Heart right ventricle (tissue), 16 donors: ENCODE measurements at regions not wholly inside any gene's neighbourhood (a gene's known extent, or its start where the extent isn't known, plus 50 kb on each side); places are given as distances from the start of the nearest gene placed in this dataset.

Source experiments
- ATAC-seq, 8 donors: fragments of 200-7000 bp; cut with Tn5 transposase; one replicate each; pipeline ENCODE4 v1.9.1; 2020; ENCODE audit warnings: mild to moderate bottlenecking in 8 of 8, moderate library complexity in 8 of 8, moderate number of reproducible peaks in 1 of 8
- DNase-seq, 2 donors: peaks; one replicate each; pipeline ENCODE4 v3.0.0-alpha.2; 2020
- H3K27ac ChIP-seq, 10 donors: fragments of 200-600 bp; sonication (generic) in 2 of 10; one replicate each; pipeline versions ENCODE4 v1.5.0 to v1.8.0; 2020 to 2022; ENCODE audit warnings: mild to moderate bottlenecking in 3 of 10
- H3K27me3 ChIP-seq, 7 donors: fragments of 200-600 bp; one replicate each; pipeline ENCODE4 v1.8.0; 2021 to 2022; ENCODE audit warnings: mild to moderate bottlenecking in 2 of 7
- H3K36me3 ChIP-seq, 9 donors: fragments of 200-600 bp; sonication (generic) in 1 of 9; one replicate each; pipeline versions ENCODE4 v1.5.0 to v1.8.0; 2020 to 2022; ENCODE audit warnings: mild to moderate bottlenecking in 2 of 9
- H3K4me1 ChIP-seq, 9 donors: fragments of 200-600 bp; sonication (generic) in 1 of 9; one replicate each; pipeline versions ENCODE4 v1.5.0 to v1.8.0; 2020 to 2022; ENCODE audit warnings: mild to moderate bottlenecking in 4 of 9
- H3K4me3 ChIP-seq, 10 donors: fragments of 200-600 bp; sonication (generic) in 2 of 10; one replicate each; pipeline versions ENCODE4 v1.5.0 to v1.8.0; 2020 to 2022; ENCODE audit warnings: mild to moderate bottlenecking in 7 of 10, moderate library complexity in 2 of 10
- H3K9me3 ChIP-seq, 11 donors: fragments of 200-600 bp in 10 of 11; sonication (generic) in 2 of 11; one replicate each; pipeline versions ENCODE4 v1.5.0 to v1.8.0; 2013 to 2022; ENCODE audit warnings: mild to moderate bottlenecking in 2 of 11, control low read depth in 1 of 11, moderate library complexity in 1 of 11
- CTCF ChIP-seq, 9 donors: fragments of 200-600 bp; sonication (generic) in 2 of 9; IDR thresholded peaks; one replicate each; pipeline versions ENCODE4 v1.5.0 to v1.8.0; 2021 to 2022; ENCODE audit warnings: antibody characterized with exemption in 9 of 9, mild to moderate bottlenecking in 5 of 9, moderate library complexity in 1 of 9
- WGBS, 2 donors: extraction: QIAGEN DNeasy Blood & Tissue Kit; methylation state at CpG; one replicate each; pipeline ENCODE4 v1.1.7; 2013; ENCODE audit warnings: inconsistent platforms in 1 of 2; 5-methylcytosine and 5-hydroxymethylcytosine counted together
- intact Hi-C, 10 donors: fragments of 100-400 bp; cut with DNase I; formaldehyde crosslinking; loops; one replicate each; pipeline versions ENCODE4 v1.11.1 to v1.14.2; 2022
- donor health status: Arrhythmogenic right ventricular cardiomyopathy.
- donor health status: ischemic (EF 13 %, LVEDD 7.1; RV severe dilation, severe dysfunction).
- donor health status: healthy with polysubstance abuse.
- donor health status: DM: no; HTN: yes; CAD: no.
- donor health status: DM: no; HTN: no; CAD: no.
- donor health status: ischemic (EF 25% LVEDD 6.9; RV normal size, moderate dysfunction).
- donor health status: ischemic (EF 25% LVEDD 5.7; RV mildly dilated, moderate dysfunction).
- donor health status: healthy.
- donor health status: DM: yes; HTN: yes; CAD: no.
- donor health status: Ischemic cardiomyopathy.
- donor health status: ischemic (EF 35%, LVEDD 5.7; RV mildly dilated, moderate dysfunction).
- donor health status: nonischemic (EF 11% LVEDD 7.7; RV severe dilation, severe dysfunction).
- donor health status: DM: yes; HTN: yes; CAD: no.
- donor health status: PGD.
- donor health status: ischemic (EF 29% LVEDD 5.4; RV normal size, mild dysfunction).
- donor health status: nonischemic (EF 23%, LVEDD 6.1; RV moderate dilation, normal function).

- Histone ChIP-seq H3K27me3 (no peaks in the 10 kb centered on the region), H3K9me3 (peaks cover 0 to 20% (median 0%) of the 10 kb centered on the region in 11 donors), H3K36me3 (no peaks in the 10 kb centered on the region), H3K27ac (no peak overlapping the region), H3K4me1 (no peaks in the 10 kb centered on the region), H3K4me3 (no peak overlapping the region)
- ATAC-seq (no peak), DNase-seq (no peak)
- intact Hi-C loops: no loop called here
- no peak for TF ChIP-seq CTCF (IDR thresholded peaks at IDR 0.05)
- WGBS, 2 donors: 82 to 90% methylated on average over 5 of the region's 5 CpGs
Observed at GRCh38 chr10:10017716-10018115, 1000.0 kb upstream of the CELF2 start.

DNA sequence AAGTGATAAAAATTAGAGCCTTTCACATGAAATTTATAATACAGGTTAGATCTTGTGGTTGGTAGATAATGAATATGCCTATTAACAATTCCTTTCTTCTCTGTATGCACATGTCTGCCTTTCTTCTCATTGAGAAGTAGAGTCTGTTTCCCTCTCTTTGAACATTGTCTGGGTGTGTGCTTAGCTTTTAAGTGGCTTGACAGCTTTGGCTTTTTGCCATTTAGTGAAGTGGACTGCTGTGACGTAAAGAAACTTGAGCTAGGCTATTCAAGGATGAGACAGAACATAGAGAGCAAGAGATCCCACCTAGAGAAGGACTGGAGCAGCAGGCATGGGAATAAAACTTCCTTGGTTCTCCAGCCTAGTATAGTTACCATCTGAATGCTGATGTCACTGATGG is 996.7 kb upstream of the CELF2 start:
- H3K4me3 ChIP-seq: no peak overlapping the region
- intact Hi-C loops: no loop called here
- no peaks in the 10 kb centered on the region for H3K27me3 ChIP-seq
- no peaks in the 10 kb centered on the region for H3K4me1 ChIP-seq
- 18 to 31% methylated on average over 1 of the region's 1 CpG for WGBS, 2 donors
- DNase-seq (no peak), ATAC-seq (no peak)
- peaks cover 0 to 19% (median 0%) of the 10 kb centered on the region in 11 donors for H3K9me3 ChIP-seq
- no peak for TF ChIP-seq CTCF (IDR thresholded peaks at IDR 0.05)
- no peaks in the 10 kb centered on the region for H3K36me3 ChIP-seq
- no peak overlapping the region for H3K27ac ChIP-seq

DNA sequence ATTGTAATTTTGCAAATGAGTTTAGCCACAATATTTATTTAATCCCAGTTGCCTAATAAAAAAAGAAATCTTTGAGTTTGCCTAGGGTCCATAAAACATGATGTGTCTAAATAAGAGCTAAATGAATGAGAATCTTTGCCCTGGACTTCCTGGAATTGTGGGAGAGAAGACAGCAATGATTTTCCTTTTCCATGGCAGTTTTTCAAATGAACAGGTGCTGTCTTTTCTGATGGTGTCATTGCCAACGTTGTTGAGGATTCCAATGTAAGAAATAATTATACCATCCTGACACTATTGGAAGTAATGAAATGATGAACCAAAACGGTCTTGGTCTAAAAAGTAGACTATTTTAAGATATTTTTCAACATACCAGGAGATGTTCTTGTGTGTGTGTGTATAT is 984.7 kb upstream of the CELF2 start:
- no peak for ATAC-seq
- WGBS, 2 donors: 61 to 76% methylated on average over 2 of the region's 2 CpGs

GRCh38 chr10:10038348-10038747 is 979.3 kb upstream of the CELF2 start:
- H3K36me3 ChIP-seq: no peaks in the 10 kb centered on the region
- H3K27me3 ChIP-seq: no peaks in the 10 kb centered on the region
- no peak overlapping the region for H3K27ac ChIP-seq
- DNase-seq (no peak), ATAC-seq (no peak)
- H3K9me3 ChIP-seq: no peaks in the 10 kb centered on the region
- H3K4me1 ChIP-seq: no peaks in the 10 kb centered on the region
- no peak for TF ChIP-seq CTCF (IDR thresholded peaks at IDR 0.05)
- intact Hi-C loops: no loop called here
- no peak overlapping the region for H3K4me3 ChIP-seq

More for the DNA sequence above, 984.7 kb upstream of the CELF2 start:
- H3K36me3 ChIP-seq: no peaks in the 10 kb centered on the region
- H3K4me1 ChIP-seq: no peaks in the 10 kb centered on the region
- peaks cover 0 to 6% (median 0%) of the 10 kb centered on the region in 11 donors for H3K9me3 ChIP-seq
- no peak for DNase-seq
- intact Hi-C loops: no loop called here
- H3K4me3 ChIP-seq: no peak overlapping the region
- no peak overlapping the region for H3K27ac ChIP-seq
- no peaks in the 10 kb centered on the region for H3K27me3 ChIP-seq
- no peak for TF ChIP-seq CTCF (IDR thresholded peaks at IDR 0.05)

DNA sequence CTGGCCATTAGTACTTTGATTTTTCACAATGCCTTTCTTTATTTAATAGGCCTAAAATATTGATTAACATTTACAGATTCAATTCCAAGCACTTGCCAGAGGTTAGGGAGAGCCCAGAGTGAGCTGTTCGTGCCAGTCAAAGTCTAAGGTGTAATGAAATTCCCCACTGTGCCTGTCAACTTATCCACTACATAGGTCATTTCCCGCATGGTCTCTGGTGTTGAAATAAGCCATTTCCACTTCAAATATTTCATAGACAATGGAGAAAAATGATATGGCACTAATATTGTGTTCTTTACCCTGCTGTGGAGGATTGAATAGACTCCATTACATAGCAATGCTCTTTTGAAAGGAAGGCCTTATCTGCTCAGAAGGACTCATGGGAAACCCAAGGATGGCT is 978.1 kb upstream of the CELF2 start:
- 80 to 83% methylated on average over 2 of the region's 2 CpGs for WGBS, 2 donors
- no peaks in the 10 kb centered on the region for H3K4me1 ChIP-seq
- DNase-seq: no peak
- no peak for TF ChIP-seq CTCF (IDR thresholded peaks at IDR 0.05)
- no peak overlapping the region for H3K27ac ChIP-seq
- H3K27me3 ChIP-seq: no peaks in the 10 kb centered on the region
- intact Hi-C loops: no loop called here
- ATAC-seq: no peak
- H3K36me3 ChIP-seq: no peaks in the 10 kb centered on the region
- H3K9me3 ChIP-seq: no peaks in the 10 kb centered on the region
- no peak overlapping the region for H3K4me3 ChIP-seq
